HEK293 (cell line): ENCODE measurements at regions not wholly inside any gene's neighbourhood (a gene's known extent, or its start where the extent isn't known, plus 50 kb on each side); places are given as distances from the start of the nearest gene placed in this dataset.

Experiments used
- BCL11B ChIP-seq: fragments of 450-650 bp; formaldehyde crosslinking; IDR thresholded peaks from 2 replicates; pipeline ENCODE4 v1.5.1; 2016; ENCODE audit warnings: low read depth, missing biosample characterization, missing genetic modification characterization
- CTCF ChIP-seq: fragments of 450-650 bp; formaldehyde crosslinking; IDR thresholded peaks from 2 replicates; pipeline ENCODE4 v1.5.1; 2016; ENCODE audit warnings: missing biosample characterization, missing genetic modification characterization
- ELK4 ChIP-seq: IDR thresholded peaks from 2 replicates; pipeline ENCODE4 v1.6.1; 2011; ENCODE audit warnings: mild to moderate bottlenecking, low read depth, low read length, borderline replicate concordance
- IKZF3 ChIP-seq: fragments of 450-650 bp; IDR thresholded peaks from 2 replicates; pipeline ENCODE4 v1.5.0; 2018; ENCODE audit warnings: missing biosample characterization, mild to moderate bottlenecking, missing genetic modification characterization, moderate library complexity
- MEIS1 ChIP-seq: sonication (generic); formaldehyde crosslinking; IDR thresholded peaks from 2 replicates; pipeline ENCODE4 v1.8.1; 2022; ENCODE audit warnings: missing genetic modification reagents, mild to moderate bottlenecking, borderline replicate concordance
- MYNN ChIP-seq: fragments of 450-650 bp; formaldehyde crosslinking; IDR thresholded peaks from 2 replicates; pipeline ENCODE4 v1.5.1; 2016; ENCODE audit warnings: missing biosample characterization, missing genetic modification characterization, borderline replicate concordance
- OVOL3 ChIP-seq: fragments of 450-650 bp; formaldehyde crosslinking; IDR thresholded peaks from 2 replicates; pipeline ENCODE4 v1.5.1; 2016; ENCODE audit warnings: missing biosample characterization, missing genetic modification characterization
- PRDM1 ChIP-seq: fragments of 450-650 bp; formaldehyde crosslinking; IDR thresholded peaks from 2 replicates; pipeline ENCODE4; 2016; ENCODE audit warnings: missing biosample characterization, missing genetic modification characterization
- PRDM4 ChIP-seq: fragments of 450-650 bp; formaldehyde crosslinking; IDR thresholded peaks from 2 replicates; pipeline ENCODE4 v1.5.1; 2017; ENCODE audit warnings: missing biosample characterization, missing genetic modification characterization
- TCF7L2 ChIP-seq: IDR thresholded peaks from 2 replicates; pipeline ENCODE4 v1.6.1; 2011; ENCODE audit warnings: low read depth, mild to moderate bottlenecking, inconsistent platforms, low read length, moderate library complexity, borderline replicate concordance
- WT1 ChIP-seq: fragments of 450-650 bp; formaldehyde crosslinking; IDR thresholded peaks from 2 replicates; pipeline ENCODE4 v1.5.1; 2016; ENCODE audit warnings: missing biosample characterization, missing genetic modification characterization
- ZBTB1 ChIP-seq: fragments of 450-650 bp; formaldehyde crosslinking; IDR thresholded peaks from 2 replicates; pipeline ENCODE4 v1.5.1; 2016; ENCODE audit warnings: missing biosample characterization, missing genetic modification characterization
- ZBTB8A ChIP-seq: fragments of 450-650 bp; formaldehyde crosslinking; IDR thresholded peaks from 2 replicates; pipeline ENCODE4 v1.5.1; 2016; ENCODE audit warnings: missing biosample characterization, missing genetic modification characterization
- ZNF121 ChIP-seq: fragments of 450-650 bp; formaldehyde crosslinking; IDR thresholded peaks from 2 replicates; pipeline ENCODE4 v1.5.1; 2016; ENCODE audit warnings: missing biosample characterization, missing genetic modification characterization
- ZNF155 ChIP-seq: fragments of 450-650 bp; formaldehyde crosslinking; IDR thresholded peaks from 2 replicates; pipeline ENCODE4 v1.5.1; 2016; ENCODE audit warnings: missing biosample characterization, missing genetic modification characterization
- ZNF184 ChIP-seq: fragments of 450-650 bp; IDR thresholded peaks from 2 replicates; pipeline ENCODE4 v1.5.1; 2018; ENCODE audit warnings: missing biosample characterization, mild to moderate bottlenecking, missing genetic modification characterization
- ZNF23 ChIP-seq: fragments of 450-650 bp; formaldehyde crosslinking; IDR thresholded peaks from 2 replicates; pipeline ENCODE4 v1.5.1; 2016; ENCODE audit warnings: missing biosample characterization, missing genetic modification characterization, borderline replicate concordance
- ZNF416 ChIP-seq: fragments of 450-650 bp; formaldehyde crosslinking; IDR thresholded peaks from 2 replicates; pipeline ENCODE4 v1.5.1; 2016; ENCODE audit warnings: missing biosample characterization, missing genetic modification characterization
- ZNF433 ChIP-seq: fragments of 450-650 bp; formaldehyde crosslinking; IDR thresholded peaks from 2 replicates; pipeline ENCODE4 v1.5.1; 2016; ENCODE audit warnings: missing biosample characterization, missing genetic modification characterization, low read depth
- ZNF623 ChIP-seq: fragments of 450-650 bp; formaldehyde crosslinking; IDR thresholded peaks from 2 replicates; pipeline ENCODE4 v1.5.1; 2016; ENCODE audit warnings: missing biosample characterization, missing genetic modification characterization
- ZNF707 ChIP-seq: fragments of 450-650 bp; formaldehyde crosslinking; IDR thresholded peaks from 2 replicates; pipeline ENCODE4 v1.5.1; 2016; ENCODE audit warnings: missing biosample characterization, missing genetic modification characterization
- ZNF768 ChIP-seq: fragments of 450-650 bp; formaldehyde crosslinking; IDR thresholded peaks from 2 replicates; pipeline ENCODE4 v1.5.1; 2018; ENCODE audit warnings: missing biosample characterization, mild to moderate bottlenecking, missing genetic modification characterization
- TF ChIP-seq, protein P1 (sequence below): fragments of 450-650 bp; formaldehyde crosslinking; conservative IDR thresholded peaks from 2 replicates; pipeline ENCODE4 v1.5.1; 2016; ENCODE audit warnings: low read depth, missing biosample characterization, missing genetic modification characterization
- TF ChIP-seq, protein P2 (sequence below): fragments of 450-650 bp; formaldehyde crosslinking; IDR thresholded peaks from 2 replicates; pipeline ENCODE4 v1.5.1; 2016; ENCODE audit warnings: missing biosample characterization, missing genetic modification characterization
- TF ChIP-seq, protein P3 (sequence below): fragments of 450-650 bp; formaldehyde crosslinking; conservative IDR thresholded peaks from 2 replicates; pipeline ENCODE4 v1.5.1; 2016; ENCODE audit warnings: low read depth, missing biosample characterization, missing genetic modification characterization

GRCh38 chr1:148334339-148335130 lies 148.6 kb downstream of the PPIAL4G start (continued):
- TF ChIP-seq BCL11B (tag by site-specific recombination) (peak; percentile 22; the same call in 1 of the 2 replicates), ZNF184 (no peak), ZNF23 (tag by site-specific recombination) (no peak), ZNF433 (no peak), MEIS1 (no peak), ELK4 (no peak), ZNF768 (peak; percentile 60; the same call in 1 of the 2 replicates), WT1 (tag by site-specific recombination) (peak; percentile 92; the same call in 1 of the 2 replicates), IKZF3 (peak; percentile 100), PRDM1 (tag by site-specific recombination) (peak; percentile 99), OVOL3 (tag by site-specific recombination) (peak; percentile 59; the same call in 1 of the 2 replicates), TCF7L2 (0 out of 2 replicates have a peak, but pooled peaks have one; percentile 48), ZNF623 (peak; percentile 68), ZBTB8A (tag by site-specific recombination) (peak; percentile 73), PRDM4 (peak; percentile 71), MYNN (tag by site-specific recombination) (peak; percentile 59; the same call in 1 of the 2 replicates), ZNF707 (tag by site-specific recombination) (no peak), ZNF121 (tag by site-specific recombination) (peak; percentile 20; the same call in 1 of the 2 replicates), ZNF155 (tag by site-specific recombination) (no peak), CTCF (tag by site-specific recombination) (0 out of 2 replicates have a peak, but pooled peaks have one; percentile 40), ZBTB1 (tag by site-specific recombination) (0 out of 2 replicates have a peak, but pooled peaks have one; percentile 33), ZNF416 (tag by site-specific recombination) (no peak)
- TF ChIP-seq, protein P1, sequence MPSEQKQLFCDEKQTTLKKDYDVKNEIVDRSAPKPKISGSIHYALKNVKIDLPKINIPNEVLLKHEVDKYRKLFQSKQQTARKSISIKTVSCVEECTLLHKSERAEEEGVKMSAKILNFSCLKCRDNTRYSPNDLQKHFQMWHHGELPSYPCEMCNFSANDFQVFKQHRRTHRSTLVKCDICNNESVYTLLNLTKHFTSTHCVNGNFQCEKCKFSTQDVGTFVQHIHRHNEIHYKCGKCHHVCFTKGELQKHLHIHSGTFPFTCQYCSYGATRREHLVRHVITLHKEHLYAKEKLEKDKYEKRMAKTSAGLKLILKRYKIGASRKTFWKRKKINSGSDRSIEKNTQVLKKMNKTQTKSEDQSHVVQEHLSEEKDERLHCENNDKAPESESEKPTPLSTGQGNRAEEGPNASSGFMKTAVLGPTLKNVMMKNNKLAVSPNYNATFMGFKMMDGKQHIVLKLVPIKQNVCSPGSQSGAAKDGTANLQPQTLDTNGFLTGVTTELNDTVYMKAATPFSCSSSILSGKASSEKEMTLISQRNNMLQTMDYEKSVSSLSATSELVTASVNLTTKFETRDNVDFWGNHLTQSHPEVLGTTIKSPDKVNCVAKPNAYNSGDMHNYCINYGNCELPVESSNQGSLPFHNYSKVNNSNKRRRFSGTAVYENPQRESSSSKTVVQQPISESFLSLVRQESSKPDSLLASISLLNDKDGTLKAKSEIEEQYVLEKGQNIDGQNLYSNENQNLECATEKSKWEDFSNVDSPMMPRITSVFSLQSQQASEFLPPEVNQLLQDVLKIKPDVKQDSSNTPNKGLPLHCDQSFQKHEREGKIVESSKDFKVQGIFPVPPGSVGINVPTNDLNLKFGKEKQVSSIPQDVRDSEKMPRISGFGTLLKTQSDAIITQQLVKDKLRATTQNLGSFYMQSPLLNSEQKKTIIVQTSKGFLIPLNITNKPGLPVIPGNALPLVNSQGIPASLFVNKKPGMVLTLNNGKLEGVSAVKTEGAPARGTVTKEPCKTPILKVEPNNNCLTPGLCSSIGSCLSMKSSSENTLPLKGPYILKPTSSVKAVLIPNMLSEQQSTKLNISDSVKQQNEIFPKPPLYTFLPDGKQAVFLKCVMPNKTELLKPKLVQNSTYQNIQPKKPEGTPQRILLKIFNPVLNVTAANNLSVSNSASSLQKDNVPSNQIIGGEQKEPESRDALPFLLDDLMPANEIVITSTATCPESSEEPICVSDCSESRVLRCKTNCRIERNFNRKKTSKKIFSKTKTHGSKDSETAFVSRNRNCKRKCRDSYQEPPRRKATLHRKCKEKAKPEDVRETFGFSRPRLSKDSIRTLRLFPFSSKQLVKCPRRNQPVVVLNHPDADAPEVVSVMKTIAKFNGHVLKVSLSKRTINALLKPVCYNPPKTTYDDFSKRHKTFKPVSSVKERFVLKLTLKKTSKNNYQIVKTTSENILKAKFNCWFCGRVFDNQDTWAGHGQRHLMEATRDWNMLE (tag by site-specific recombination) = no peak; the same call in 1 of the 2 replicates
- TF ChIP-seq, protein P2, sequence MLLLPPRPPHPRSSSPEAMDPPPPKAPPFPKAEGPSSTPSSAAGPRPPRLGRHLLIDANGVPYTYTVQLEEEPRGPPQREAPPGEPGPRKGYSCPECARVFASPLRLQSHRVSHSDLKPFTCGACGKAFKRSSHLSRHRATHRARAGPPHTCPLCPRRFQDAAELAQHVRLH (tag by site-specific recombination) = peak; percentile 81
- TF ChIP-seq, protein P3, sequence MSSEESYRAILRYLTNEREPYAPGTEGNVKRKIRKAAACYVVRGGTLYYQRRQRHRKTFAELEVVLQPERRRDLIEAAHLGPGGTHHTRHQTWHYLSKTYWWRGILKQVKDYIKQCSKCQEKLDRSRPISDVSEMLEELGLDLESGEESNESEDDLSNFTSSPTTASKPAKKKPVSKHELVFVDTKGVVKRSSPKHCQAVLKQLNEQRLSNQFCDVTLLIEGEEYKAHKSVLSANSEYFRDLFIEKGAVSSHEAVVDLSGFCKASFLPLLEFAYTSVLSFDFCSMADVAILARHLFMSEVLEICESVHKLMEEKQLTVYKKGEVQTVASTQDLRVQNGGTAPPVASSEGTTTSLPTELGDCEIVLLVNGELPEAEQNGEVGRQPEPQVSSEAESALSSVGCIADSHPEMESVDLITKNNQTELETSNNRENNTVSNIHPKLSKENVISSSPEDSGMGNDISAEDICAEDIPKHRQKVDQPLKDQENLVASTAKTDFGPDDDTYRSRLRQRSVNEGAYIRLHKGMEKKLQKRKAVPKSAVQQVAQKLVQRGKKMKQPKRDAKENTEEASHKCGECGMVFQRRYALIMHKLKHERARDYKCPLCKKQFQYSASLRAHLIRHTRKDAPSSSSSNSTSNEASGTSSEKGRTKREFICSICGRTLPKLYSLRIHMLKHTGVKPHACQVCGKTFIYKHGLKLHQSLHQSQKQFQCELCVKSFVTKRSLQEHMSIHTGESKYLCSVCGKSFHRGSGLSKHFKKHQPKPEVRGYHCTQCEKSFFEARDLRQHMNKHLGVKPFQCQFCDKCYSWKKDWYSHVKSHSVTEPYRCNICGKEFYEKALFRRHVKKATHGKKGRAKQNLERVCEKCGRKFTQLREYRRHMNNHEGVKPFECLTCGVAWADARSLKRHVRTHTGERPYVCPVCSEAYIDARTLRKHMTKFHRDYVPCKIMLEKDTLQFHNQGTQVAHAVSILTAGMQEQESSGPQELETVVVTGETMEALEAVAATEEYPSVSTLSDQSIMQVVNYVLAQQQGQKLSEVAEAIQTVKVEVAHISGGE (tag by site-specific recombination) = peak; percentile 61
